ENCODE measurements at regions not wholly inside any gene's neighbourhood (a gene's known extent, or its start where the extent isn't known, plus 50 kb on each side); places are given as distances from the start of the nearest gene placed in this dataset.

- TF ChIP-seq CTCF (IDR thresholded peaks at IDR 0.05) (no peak), SIN3A (IDR thresholded peaks at IDR 0.05; ENCODE audit: borderline replicate concordance, insufficient read depth, low read depth, low read length) (no peak), TCF7L2 (IDR thresholded peaks at IDR 0.05; ENCODE audit: low read depth, low read length) (no peak), POLR2AphosphoS5 (IDR thresholded peaks at IDR 0.05; ENCODE audit: low read depth, low read length) (no peak), REST (IDR thresholded peaks at IDR 0.05; ENCODE audit: insufficient read depth in 1 of 2, low read depth in 2 of 2, low read length in 1 of 2) (no peak)
Observed at GRCh38 chr2:207256476-207257207, 90.9 kb upstream of the KLF7 start.

Measured in Panc1 (cell line).